SK-N-SH treated with all-trans-retinoic acid at 6 μM for 48 hours (cell line): ENCODE measurements at regions not wholly inside any gene's neighbourhood (a gene's known extent, or its start where the extent isn't known, plus 50 kb on each side); places are given as distances from the start of the nearest gene placed in this dataset.

Source experiments
- BACH2 ChIP-seq: fragments of 250-450 bp; sonication (Bioruptor Pico); IDR thresholded peaks from 2 replicates; pipeline ENCODE4 v1.9.0; 2021; ENCODE audit warnings: mild to moderate bottlenecking, borderline replicate concordance
- CSDC2 ChIP-seq: fragments of 250-450 bp; sonication (Bioruptor Pico); IDR thresholded peaks from 2 replicates; pipeline ENCODE4 v1.5.0; 2020; ENCODE audit warnings: mild to moderate bottlenecking, moderate library complexity
- ESRRG ChIP-seq: fragments of 250-450 bp; sonication (Bioruptor Pico); IDR thresholded peaks from 2 replicates; pipeline ENCODE4 v1.6.1; 2021; ENCODE audit warnings: mild to moderate bottlenecking
- GLIS3 ChIP-seq: fragments of 250-450 bp; sonication (Bioruptor Pico); IDR thresholded peaks from 2 replicates; pipeline ENCODE4 v1.5.0; 2020; ENCODE audit warnings: mild to moderate bottlenecking, moderate library complexity
- ISL1 ChIP-seq: fragments of 250-450 bp; sonication (Bioruptor Pico); IDR thresholded peaks from 2 replicates; pipeline ENCODE4 v2.1.2; 2022; ENCODE audit warnings: mild to moderate bottlenecking, moderate library complexity
- PPARA ChIP-seq: fragments of 250-450 bp; sonication (Bioruptor Pico); IDR thresholded peaks from 2 replicates; pipeline ENCODE4 v1.5.0; 2020; ENCODE audit warnings: mild to moderate bottlenecking, borderline replicate concordance
- RARB ChIP-seq: fragments of 250-450 bp; sonication (Bioruptor Pico); IDR thresholded peaks from 2 replicates; pipeline ENCODE4 v1.8.0; 2021; ENCODE audit warnings: mild to moderate bottlenecking, moderate library complexity
- SNAI2 ChIP-seq: fragments of 250-450 bp; sonication (Bioruptor Pico); IDR thresholded peaks from 2 replicates; pipeline ENCODE4 v1.5.0; 2020; ENCODE audit warnings: mild to moderate bottlenecking, moderate library complexity
- ZFP3 ChIP-seq: fragments of 250-450 bp; sonication (Bioruptor Pico); IDR thresholded peaks from 2 replicates; pipeline ENCODE4 v1.5.0; 2020; ENCODE audit warnings: mild to moderate bottlenecking, moderate library complexity
- ZNF565 ChIP-seq: fragments of 450-650 bp; formaldehyde crosslinking; conservative IDR thresholded peaks from 2 replicates; pipeline ENCODE4 v1.5.0; 2020; ENCODE audit warnings: low read depth, mild to moderate bottlenecking, moderate library complexity
- TF ChIP-seq, protein P1 (sequence below): fragments of 250-450 bp; sonication (Bioruptor Pico); IDR thresholded peaks from 2 replicates; pipeline ENCODE4 v1.8.0; 2020; ENCODE audit warnings: mild to moderate bottlenecking, moderate library complexity, borderline replicate concordance
- TF ChIP-seq, protein P2 (sequence below): fragments of 250-450 bp; sonication (Bioruptor Pico); IDR thresholded peaks from 2 replicates; pipeline ENCODE4 v1.5.1; 2021; ENCODE audit warnings: mild to moderate bottlenecking, moderate library complexity
- TF ChIP-seq, protein P3 (sequence below): fragments of 250-450 bp; sonication (Bioruptor Pico); IDR thresholded peaks from 2 replicates; pipeline ENCODE4 v1.5.1; 2020; ENCODE audit warnings: low read depth, mild to moderate bottlenecking, moderate library complexity
- TF ChIP-seq, protein P4 (sequence below): fragments of 250-450 bp; sonication (Bioruptor Pico); IDR thresholded peaks from 2 replicates; pipeline ENCODE4 v1.8.0; 2021; ENCODE audit warnings: low read depth, mild to moderate bottlenecking, moderate library complexity, borderline replicate concordance

DNA sequence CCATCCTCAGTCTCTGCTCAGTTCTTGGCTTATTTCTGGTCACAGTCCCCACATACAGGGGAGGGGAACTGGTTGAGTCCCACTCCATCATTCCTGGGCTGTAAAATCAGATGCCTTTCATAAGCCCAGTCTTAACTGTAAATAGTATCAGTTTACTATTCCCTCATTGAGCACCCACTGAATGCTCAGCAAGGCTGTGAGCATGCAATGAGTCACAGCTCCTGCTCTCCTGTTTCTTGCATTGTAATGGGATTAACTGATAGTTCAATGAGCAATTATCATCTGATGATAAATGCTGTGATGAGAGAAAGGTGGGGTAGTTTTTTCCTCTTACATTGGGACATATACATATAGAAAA is 113.6 kb upstream of the TPM1 start:
- no peak for TF ChIP-seq RARB (CRISPR knock-in tag)
- TF ChIP-seq, protein P1, sequence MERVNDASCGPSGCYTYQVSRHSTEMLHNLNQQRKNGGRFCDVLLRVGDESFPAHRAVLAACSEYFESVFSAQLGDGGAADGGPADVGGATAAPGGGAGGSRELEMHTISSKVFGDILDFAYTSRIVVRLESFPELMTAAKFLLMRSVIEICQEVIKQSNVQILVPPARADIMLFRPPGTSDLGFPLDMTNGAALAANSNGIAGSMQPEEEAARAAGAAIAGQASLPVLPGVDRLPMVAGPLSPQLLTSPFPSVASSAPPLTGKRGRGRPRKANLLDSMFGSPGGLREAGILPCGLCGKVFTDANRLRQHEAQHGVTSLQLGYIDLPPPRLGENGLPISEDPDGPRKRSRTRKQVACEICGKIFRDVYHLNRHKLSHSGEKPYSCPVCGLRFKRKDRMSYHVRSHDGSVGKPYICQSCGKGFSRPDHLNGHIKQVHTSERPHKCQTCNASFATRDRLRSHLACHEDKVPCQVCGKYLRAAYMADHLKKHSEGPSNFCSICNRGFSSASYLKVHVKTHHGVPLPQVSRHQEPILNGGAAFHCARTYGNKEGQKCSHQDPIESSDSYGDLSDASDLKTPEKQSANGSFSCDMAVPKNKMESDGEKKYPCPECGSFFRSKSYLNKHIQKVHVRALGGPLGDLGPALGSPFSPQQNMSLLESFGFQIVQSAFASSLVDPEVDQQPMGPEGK, result no peak
- TF ChIP-seq ZFP3 (CRISPR knock-in tag), result no peak
- TF ChIP-seq, protein P2, sequence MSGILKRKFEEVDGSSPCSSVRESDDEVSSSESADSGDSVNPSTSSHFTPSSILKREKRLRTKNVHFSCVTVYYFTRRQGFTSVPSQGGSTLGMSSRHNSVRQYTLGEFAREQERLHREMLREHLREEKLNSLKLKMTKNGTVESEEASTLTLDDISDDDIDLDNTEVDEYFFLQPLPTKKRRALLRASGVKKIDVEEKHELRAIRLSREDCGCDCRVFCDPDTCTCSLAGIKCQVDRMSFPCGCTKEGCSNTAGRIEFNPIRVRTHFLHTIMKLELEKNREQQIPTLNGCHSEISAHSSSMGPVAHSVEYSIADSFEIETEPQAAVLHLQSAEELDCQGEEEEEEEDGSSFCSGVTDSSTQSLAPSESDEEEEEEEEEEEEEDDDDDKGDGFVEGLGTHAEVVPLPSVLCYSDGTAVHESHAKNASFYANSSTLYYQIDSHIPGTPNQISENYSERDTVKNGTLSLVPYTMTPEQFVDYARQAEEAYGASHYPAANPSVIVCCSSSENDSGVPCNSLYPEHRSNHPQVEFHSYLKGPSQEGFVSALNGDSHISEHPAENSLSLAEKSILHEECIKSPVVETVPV (CRISPR knock-in tag), result no peak
- TF ChIP-seq SNAI2, result no peak
- TF ChIP-seq BACH2, result no peak
- TF ChIP-seq ISL1 (CRISPR knock-in tag), result no peak; the same call in 1 of the 2 replicates
- no peak for TF ChIP-seq PPARA
- TF ChIP-seq ESRRG (CRISPR knock-in tag), result no peak
- no peak for TF ChIP-seq ZNF565 (CRISPR knock-in tag)
- TF ChIP-seq CSDC2 (CRISPR knock-in tag), result no peak
- TF ChIP-seq, protein P3, sequence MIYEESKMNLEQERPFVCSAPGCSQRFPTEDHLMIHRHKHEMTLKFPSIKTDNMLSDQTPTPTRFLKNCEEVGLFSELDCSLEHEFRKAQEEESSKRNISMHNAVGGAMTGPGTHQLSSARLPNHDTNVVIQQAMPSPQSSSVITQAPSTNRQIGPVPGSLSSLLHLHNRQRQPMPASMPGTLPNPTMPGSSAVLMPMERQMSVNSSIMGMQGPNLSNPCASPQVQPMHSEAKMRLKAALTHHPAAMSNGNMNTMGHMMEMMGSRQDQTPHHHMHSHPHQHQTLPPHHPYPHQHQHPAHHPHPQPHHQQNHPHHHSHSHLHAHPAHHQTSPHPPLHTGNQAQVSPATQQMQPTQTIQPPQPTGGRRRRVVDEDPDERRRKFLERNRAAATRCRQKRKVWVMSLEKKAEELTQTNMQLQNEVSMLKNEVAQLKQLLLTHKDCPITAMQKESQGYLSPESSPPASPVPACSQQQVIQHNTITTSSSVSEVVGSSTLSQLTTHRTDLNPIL (CRISPR knock-in tag), result no peak
- TF ChIP-seq GLIS3 (CRISPR knock-in tag), result no peak
- TF ChIP-seq, protein P4, sequence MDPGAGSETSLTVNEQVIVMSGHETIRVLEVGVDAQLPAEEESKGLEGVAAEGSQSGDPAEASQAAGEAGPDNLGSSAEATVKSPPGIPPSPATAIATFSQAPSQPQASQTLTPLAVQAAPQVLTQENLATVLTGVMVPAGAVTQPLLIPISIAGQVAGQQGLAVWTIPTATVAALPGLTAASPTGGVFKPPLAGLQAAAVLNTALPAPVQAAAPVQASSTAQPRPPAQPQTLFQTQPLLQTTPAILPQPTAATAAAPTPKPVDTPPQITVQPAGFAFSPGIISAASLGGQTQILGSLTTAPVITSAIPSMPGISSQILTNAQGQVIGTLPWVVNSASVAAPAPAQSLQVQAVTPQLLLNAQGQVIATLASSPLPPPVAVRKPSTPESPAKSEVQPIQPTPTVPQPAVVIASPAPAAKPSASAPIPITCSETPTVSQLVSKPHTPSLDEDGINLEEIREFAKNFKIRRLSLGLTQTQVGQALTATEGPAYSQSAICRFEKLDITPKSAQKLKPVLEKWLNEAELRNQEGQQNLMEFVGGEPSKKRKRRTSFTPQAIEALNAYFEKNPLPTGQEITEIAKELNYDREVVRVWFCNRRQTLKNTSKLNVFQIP (CRISPR knock-in tag), result no peak
